ENCODE measurements at regions not wholly inside any gene's neighbourhood (a gene's known extent, or its start where the extent isn't known, plus 50 kb on each side); places are given as distances from the start of the nearest gene placed in this dataset.

- no peak for DNase-seq
Observed at GRCh38 chr20:39234520-39235095, 272.5 kb downstream of the DHX35 start.

- no peak for DNase-seq
Observed at GRCh38 chr20:39233755-39234154, 271.6 kb downstream of the DHX35 start.

GRCh38 chr20:39227416-39227815 is 265.3 kb downstream of the DHX35 start:
- DNase-seq, result no peak

GRCh38 chr20:39225978-39226377 is 263.8 kb downstream of the DHX35 start:
- no peak for DNase-seq

- no peak for DNase-seq
Observed at GRCh38 chr20:39225536-39225935, 263.4 kb downstream of the DHX35 start.

- no peak for DNase-seq
Observed at GRCh38 chr20:39222101-39222500, 260.0 kb downstream of the DHX35 start.

GRCh38 chr20:39216195-39216594 is 254.1 kb downstream of the DHX35 start:
- DNase-seq, result no peak

GRCh38 chr20:39214828-39215227 is 252.7 kb downstream of the DHX35 start:
- DNase-seq, result no peak

GRCh38 chr20:39213476-39214145 is 251.5 kb downstream of the DHX35 start:
- no peak for DNase-seq

GRCh38 chr20:39211060-39211748 is 249.1 kb downstream of the DHX35 start:
- no peak for DNase-seq

GRCh38 chr20:39210341-39211036 is 248.3 kb downstream of the DHX35 start:
- no peak for DNase-seq

- no peak for DNase-seq
Observed at GRCh38 chr20:39206899-39207564, 244.9 kb downstream of the DHX35 start.

- peak; percentile 7 for DNase-seq
Observed at GRCh38 chr20:39195582-39196021, 233.5 kb downstream of the DHX35 start.

- DNase-seq, result no peak
Observed at GRCh38 chr20:39190666-39191570, 228.8 kb downstream of the DHX35 start.

- no peak for DNase-seq
Observed at GRCh38 chr20:39188266-39188765, 226.2 kb downstream of the DHX35 start.

- DNase-seq, result no peak
Observed at GRCh38 chr20:39181490-39181889, 219.3 kb downstream of the DHX35 start.

GRCh38 chr20:39176457-39176856 is 214.3 kb downstream of the DHX35 start:
- DNase-seq, result no peak

- DNase-seq, result no peak
Observed at GRCh38 chr20:39170896-39171463, 208.8 kb downstream of the DHX35 start.

GRCh38 chr20:39165099-39165498 is 203.0 kb downstream of the DHX35 start:
- no peak for DNase-seq

- DNase-seq, result no peak
Observed at GRCh38 chr20:39164642-39165041, 202.5 kb downstream of the DHX35 start.

GRCh38 chr20:39163993-39164392 is 201.8 kb downstream of the DHX35 start:
- no peak for DNase-seq
